Fibroblast of mammary gland (primary cell): ENCODE measurements at regions not wholly inside any gene's neighbourhood (a gene's known extent, or its start where the extent isn't known, plus 50 kb on each side); places are given as distances from the start of the nearest gene placed in this dataset.
A peak's percentile ranks its signal among the peaks of the same experiment; 100 is the strongest.

ENCODE experiments used
- DNase-seq: peaks from one replicate; pipeline ENCODE4 v3.0.0-alpha.2; 2010; ENCODE audit warnings: low read depth
- H3K4me3 ChIP-seq: 2 replicates; pipeline ENCODE4 v1.5.1; 2011; ENCODE audit warnings: low read depth, mild to moderate bottlenecking, low read length, moderate library complexity; ENCODE audit not compliant: control insufficient read depth
- CTCF ChIP-seq: conservative IDR thresholded peaks from 2 replicates; pipeline ENCODE4 v1.5.1; 2011; ENCODE audit warnings: low read depth, low read length, inconsistent platforms; ENCODE audit not compliant: control insufficient read depth, insufficient read depth

DNA sequence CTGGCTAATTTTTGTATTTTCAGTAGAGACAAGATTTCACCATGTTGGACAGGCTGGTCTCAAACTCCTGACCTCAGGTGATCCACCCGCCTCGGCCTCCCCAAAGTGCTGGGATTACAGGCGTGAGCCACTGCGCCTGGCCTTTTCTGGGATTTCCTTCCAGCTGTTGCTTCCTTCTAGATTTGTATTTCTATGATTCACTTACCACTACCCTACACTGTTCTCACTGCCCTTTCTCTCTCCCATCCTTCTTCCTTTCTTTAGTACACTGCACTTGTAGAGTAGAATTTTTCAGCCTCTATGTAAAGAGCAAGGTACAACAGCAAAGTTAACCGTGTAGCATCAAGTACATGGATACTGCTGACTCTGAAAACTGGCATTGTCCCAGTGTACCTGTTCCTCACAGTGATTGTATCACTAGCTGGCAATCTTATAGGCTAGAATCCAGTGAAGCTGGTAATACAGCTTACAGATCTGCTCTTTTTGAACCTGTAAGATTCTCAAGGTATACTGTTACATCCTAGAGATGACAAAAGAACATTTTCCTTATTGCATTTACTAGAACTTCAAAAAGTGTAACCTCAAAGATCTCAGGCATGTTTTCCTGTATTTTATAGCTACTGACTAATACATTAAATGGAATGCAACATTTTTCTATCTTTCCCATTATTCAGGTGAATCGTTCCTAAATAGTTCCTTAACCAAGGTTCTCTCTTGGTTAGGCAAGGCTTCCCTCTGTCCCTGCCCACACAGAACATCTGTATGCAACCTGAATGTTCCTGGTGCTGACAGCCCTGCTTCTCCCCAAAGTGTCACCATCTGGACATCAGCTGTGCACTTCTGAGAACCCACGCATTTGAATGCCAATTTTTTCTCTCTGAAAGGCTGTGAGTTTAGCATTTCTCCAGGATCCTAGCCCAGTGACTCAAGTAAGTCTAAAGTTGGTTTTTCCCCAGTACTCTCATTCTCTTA, 74.1 kb upstream of the RAP2B start:
- H3K4me3 ChIP-seq: no peak overlapping the region
- TF ChIP-seq CTCF: no peak
- DNase-seq: peak; percentile 97

DNA sequence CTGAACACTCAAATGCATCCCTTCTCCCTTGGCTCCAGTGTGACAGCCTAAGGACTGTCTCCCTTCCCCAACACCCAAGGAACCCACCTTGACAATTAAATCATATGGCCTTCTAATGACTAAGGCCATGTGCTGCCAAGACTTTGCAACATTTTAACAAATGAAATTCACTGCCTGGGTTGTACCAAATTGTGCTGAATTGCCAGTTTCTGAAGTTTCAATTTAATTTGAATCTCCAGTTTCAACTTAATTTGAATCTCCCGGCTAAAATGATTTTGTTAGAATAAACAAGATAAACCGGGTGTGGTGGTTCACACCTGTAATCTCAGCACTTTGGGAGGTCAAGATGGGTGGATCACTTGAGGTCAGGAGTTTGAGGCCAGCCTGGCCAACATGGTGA, 72.4 kb upstream of the RAP2B start:
- H3K4me3 ChIP-seq: no peak overlapping the region
- no peak for DNase-seq
- TF ChIP-seq CTCF: no peak

DNA sequence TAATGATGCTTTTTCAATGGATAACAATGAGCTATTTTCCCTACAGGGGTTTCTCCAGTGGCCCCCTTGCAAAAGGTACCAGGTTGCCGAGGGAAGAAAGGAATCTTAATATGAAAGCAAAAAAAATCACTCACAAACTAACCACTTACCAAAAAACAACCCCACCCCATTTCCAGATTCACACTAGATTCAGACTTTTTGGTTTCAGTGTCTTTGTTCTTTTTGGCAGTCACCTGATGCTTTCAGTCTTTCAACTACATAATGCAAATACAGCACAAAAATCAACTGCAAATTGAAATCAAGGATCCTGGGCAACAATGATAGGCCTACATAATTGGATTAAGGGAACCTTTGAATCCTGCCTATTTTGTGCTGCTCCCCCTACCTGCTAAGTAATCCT, 71.1 kb upstream of the RAP2B start:
- DNase-seq: no peak
- H3K4me3 ChIP-seq: no peak overlapping the region

DNA sequence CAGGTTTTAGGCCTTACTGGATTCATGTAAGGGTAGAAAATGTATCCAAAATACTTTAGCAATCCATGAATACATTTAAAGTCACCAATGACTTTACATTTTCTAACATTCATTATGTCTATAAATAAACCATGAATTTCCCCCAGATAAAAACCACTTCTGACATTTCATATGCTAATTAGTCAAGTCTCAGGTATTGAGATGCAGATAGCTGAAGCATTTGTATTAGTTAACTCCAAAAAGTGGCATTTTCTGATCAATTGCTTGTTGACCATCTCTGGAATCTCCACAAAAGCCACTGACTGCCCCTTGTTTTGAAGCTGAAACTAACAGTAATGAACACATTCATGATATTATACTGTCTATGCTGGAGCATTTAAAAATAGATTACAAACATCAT, 68.4 kb upstream of the RAP2B start:
- TF ChIP-seq CTCF: no peak
- no peak for DNase-seq
- no peak overlapping the region for H3K4me3 ChIP-seq

More for the DNA sequence above, 71.1 kb upstream of the RAP2B start:
- TF ChIP-seq CTCF: no peak

DNA sequence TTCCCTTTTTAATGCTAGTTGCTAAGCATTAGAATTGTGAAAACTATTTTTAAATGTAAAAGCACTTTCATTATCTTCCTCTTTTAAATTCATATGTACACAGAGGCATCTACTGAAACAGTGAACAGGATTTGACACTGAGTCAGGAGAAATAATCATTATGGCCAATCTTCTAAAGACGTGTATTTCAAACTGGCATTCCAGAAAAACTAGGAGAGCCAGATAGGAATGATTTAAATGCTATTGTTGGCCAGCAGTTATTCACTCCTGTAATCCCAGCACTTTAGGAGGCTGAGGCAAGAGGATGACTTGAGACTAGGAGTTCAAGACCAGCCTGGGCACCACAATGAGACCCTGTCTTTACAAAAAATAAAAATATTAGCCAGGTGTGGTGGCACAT, 67.6 kb upstream of the RAP2B start:
- TF ChIP-seq CTCF: no peak
- no peak for DNase-seq
- no peak overlapping the region for H3K4me3 ChIP-seq

- H3K4me3 ChIP-seq: no peak overlapping the region
- no peak for TF ChIP-seq CTCF
- DNase-seq: no peak
Measured at GRCh38 chr3:153095441-153095840, 66.6 kb upstream of the RAP2B start.
